NCI-H510A (cell line): ENCODE measurements at regions not wholly inside any gene's neighbourhood (a gene's known extent, or its start where the extent isn't known, plus 50 kb on each side); places are given as distances from the start of the nearest gene placed in this dataset.
"Not testable (repeated sequence)": the region's sequence is repeated elsewhere in the genome, so short reads cannot be mapped to it uniquely, and the experiment has no call there.

Experiments
- DNase-seq: peaks from one replicate; lab custom pipeline; 2025; lab: John Stamatoyannopoulos, UW

- no peak for DNase-seq
These were observed 103.9 kb upstream of the SOX21 start for GRCh38 chr13:94816256-94816655.

DNA sequence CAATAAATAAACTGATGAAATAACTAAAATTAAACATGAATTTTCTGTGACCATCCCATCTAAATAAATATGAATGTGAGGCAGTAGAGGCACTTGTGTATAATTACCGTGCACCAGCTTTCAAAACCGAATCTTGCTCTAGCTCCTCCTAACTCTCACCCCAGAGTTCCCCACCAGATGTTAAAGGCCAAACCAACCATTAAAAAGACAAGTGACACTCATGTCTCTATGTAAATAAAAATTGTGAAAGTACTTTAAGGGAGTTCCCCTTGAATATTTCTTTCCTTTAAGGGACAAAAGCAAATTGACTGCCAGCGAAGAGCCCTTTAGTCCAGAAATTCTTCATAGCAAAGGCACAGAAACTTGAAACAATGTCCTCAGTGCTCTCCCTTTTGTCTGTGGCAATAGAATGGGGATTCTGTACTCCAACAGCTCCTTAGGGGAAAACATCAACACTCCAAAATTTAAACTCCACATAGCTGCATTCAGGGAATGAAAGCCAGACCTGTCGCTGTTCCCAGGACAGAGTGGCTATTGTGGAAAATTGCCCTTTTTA lies 101.7 kb upstream of the SOX21 start:
- peak; percentile 49 for DNase-seq

- no peak for DNase-seq
These were observed 99.4 kb upstream of the SOX21 start for GRCh38 chr13:94811753-94812152.

DNA sequence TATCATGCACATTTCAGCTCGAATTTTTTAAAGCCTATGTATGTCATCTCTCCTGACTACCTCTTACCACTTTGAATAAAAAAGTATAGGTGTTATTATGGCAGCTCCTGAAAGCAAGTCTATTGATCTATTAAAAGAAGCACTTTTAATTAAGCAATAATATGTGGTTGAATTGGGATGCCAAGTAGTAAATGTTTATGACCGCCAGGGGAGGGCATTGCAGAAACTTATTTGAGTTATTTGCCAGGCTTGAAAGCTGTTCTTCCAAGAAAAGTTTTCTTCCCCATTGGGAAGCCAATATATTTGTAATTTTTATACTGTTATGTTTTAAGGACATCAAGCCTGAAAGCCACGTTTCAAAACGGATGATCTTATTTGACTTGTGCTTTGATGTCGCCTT lies 88.1 kb upstream of the SOX21 start:
- DNase-seq: no peak

DNA sequence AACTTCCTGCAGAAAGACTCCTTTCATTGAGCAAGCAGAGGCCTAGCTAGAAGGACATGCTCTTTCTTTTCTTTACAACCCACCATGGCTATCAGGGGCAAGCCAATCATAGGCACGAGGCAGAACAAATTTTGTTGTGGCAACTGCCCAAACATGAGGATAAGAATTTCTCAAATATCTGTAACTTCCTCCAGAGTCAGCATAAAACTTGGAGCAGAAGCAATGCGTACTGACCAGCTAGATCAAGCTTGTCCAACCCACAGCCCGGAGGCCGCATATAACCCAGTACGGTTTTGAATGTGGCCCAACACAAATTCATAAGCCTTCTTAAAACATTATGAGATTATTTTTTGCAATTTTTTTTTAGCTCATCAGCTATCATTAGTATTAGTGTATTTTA lies 87.0 kb upstream of the SOX21 start:
- DNase-seq: no peak

DNA sequence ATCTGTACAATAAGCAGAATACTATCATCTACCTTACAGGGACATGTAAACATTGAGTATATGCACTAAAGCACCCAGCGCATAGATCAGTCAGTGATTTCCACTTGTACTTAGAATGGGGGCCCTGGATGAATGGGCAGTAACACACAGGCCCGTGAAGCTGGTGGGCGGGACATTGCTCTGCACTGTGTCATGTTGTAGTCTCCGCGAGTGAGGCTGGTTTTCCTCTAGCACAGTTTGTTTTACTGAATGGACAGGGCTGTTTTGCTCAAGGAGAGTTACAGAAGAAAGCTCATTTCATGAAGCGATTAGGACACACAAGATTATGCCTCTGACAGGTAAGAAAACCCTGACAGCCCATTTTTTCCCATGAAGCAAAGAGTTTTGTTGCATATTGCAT lies 86.4 kb upstream of the SOX21 start:
- DNase-seq: no peak

DNA sequence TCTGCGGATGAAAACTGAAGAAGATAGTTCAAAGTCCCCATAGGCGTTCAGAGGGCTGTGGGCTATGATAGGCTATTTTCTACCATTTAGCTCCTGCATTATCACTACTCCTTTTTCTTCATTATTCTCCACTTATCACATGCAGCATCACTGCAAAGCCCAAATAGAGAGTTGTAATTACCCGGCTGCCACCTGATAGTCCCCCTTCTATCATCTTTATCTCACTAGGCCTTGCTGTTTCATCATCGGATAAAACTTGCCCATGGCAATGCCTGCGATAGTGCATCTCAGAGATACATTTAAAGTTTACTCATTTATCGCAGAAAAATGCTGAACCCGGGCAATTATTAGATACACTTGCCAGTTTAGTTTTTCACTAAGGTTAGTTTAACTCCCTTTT lies 82.9 kb upstream of the SOX21 start:
- no peak for DNase-seq

GRCh38 chr13:94786246-94786645 lies 73.9 kb upstream of the SOX21 start:
- DNase-seq: not testable (repeated sequence)

GRCh38 chr13:94784066-94784465 lies 71.7 kb upstream of the SOX21 start:
- DNase-seq: no peak

GRCh38 chr13:94783489-94783888 lies 71.1 kb upstream of the SOX21 start:
- DNase-seq: no peak

DNA sequence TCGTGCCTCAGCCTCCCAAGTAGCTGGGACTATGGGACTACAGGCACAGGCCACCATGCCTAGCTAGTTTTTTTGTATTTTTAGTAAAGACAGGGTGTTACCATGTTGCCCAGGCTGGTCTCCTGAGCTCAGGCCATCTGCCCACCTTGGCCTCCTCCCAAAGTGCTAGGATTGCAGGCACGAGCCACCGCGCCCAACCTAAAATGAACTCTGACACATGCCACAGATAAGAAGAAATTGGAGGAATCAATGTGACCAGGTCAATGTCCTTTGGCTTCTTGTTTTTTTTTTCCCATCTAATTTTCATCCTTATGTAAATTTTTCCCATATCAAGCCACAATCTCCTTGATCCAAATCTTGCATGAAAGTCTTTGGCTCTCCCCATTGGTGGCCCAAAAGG lies 68.1 kb upstream of the SOX21 start:
- no peak for DNase-seq

- no peak for DNase-seq
These were observed 66.6 kb upstream of the SOX21 start for GRCh38 chr13:94778986-94779385.

- no peak for DNase-seq
These were observed 66.2 kb upstream of the SOX21 start for GRCh38 chr13:94778585-94778984.

- no peak for DNase-seq
These were observed 64.6 kb upstream of the SOX21 start for GRCh38 chr13:94776956-94777355.

GRCh38 chr13:94776300-94776699 lies 64.0 kb upstream of the SOX21 start:
- DNase-seq: no peak

- DNase-seq: no peak
These were observed 53.5 kb upstream of the SOX21 start for GRCh38 chr13:94765814-94766213.

DNA sequence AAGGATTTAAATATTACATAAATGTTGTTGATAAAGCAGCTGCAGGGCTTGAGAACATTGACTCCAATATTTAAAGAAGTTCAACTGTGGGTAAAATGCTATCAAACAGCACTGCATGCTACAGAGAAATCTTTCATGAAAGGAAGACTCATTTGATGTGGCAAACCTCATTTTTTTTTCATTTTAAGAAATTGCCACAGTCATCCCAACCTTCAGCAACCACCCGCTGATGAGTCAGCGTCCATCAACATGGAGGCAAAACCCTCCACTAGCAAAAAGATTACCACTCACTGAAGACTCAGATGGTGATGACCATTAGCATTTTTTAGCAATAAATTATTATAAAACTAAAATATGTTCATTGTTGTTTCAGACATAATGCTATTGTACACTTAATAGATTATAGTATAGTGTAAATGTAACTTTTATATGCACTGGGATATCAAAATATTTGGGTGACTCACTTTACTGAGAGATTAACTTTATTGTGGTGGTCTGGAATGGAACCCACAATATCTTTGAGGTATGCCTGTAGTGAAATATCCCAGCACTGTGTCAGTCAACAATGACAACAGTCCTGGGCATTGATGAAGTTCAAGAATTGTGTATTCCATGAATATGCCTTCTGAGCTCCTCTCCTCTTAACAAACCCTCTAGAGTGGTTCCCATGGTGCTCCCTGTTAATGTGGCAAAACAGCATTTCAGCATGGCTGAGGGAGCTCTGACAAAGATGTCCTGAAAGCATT lies 52.4 kb upstream of the SOX21 start:
- DNase-seq: no peak
